ENCODE measurements at regions not wholly inside any gene's neighbourhood (a gene's known extent, or its start where the extent isn't known, plus 50 kb on each side); places are given as distances from the start of the nearest gene placed in this dataset.

- Histone ChIP-seq H3K27me3 (ENCODE audit: insufficient read depth, low read depth, severe bottlenecking) (no peaks in the 10 kb centered on the region), H3K4me3 (ENCODE audit: low read depth, low read length) (no peak overlapping the region), H3K9me3 (ENCODE audit: severe bottlenecking) (no peaks in the 10 kb centered on the region), H3K27ac (no peak overlapping the region), H3K36me3 (no peaks in the 10 kb centered on the region)
- no peak for TF ChIP-seq CTCF (IDR thresholded peaks at IDR 0.05; ENCODE audit: low read depth, low read length)
- DNase-seq, result no peak
Observed at GRCh38 chr16:86104537-86105048, 205.6 kb downstream of the IRF8 start.

GRCh38 chr16:86107215-86107825 lies 208.4 kb downstream of the IRF8 start:
- Histone ChIP-seq H3K9me3 (ENCODE audit: severe bottlenecking) (no peaks in the 10 kb centered on the region), H3K4me3 (ENCODE audit: low read depth, low read length) (no peak overlapping the region), H3K27ac (no peak overlapping the region), H3K27me3 (ENCODE audit: insufficient read depth, low read depth, severe bottlenecking) (no peaks in the 10 kb centered on the region), H3K36me3 (no peaks in the 10 kb centered on the region)
- no peak for DNase-seq
- TF ChIP-seq CTCF (IDR thresholded peaks at IDR 0.05; ENCODE audit: low read depth, low read length), result no peak

- TF ChIP-seq CTCF (IDR thresholded peaks at IDR 0.05; ENCODE audit: low read depth, low read length), result no peak
- Histone ChIP-seq H3K36me3 (no peaks in the 10 kb centered on the region), H3K27ac (no peak overlapping the region), H3K27me3 (ENCODE audit: insufficient read depth, low read depth, severe bottlenecking) (no peaks in the 10 kb centered on the region), H3K4me3 (ENCODE audit: low read depth, low read length) (no peak overlapping the region), H3K9me3 (ENCODE audit: severe bottlenecking) (no peaks in the 10 kb centered on the region)
- DNase-seq, result no peak
Observed at GRCh38 chr16:86108062-86108461, 209.1 kb downstream of the IRF8 start.

GRCh38 chr16:86110134-86110533 lies 211.2 kb downstream of the IRF8 start:
- no peak overlapping the region for H3K4me3 ChIP-seq (ENCODE audit: low read depth, low read length)
- H3K27me3 ChIP-seq (ENCODE audit: insufficient read depth, low read depth, severe bottlenecking), result no peaks in the 10 kb centered on the region
- no peak for DNase-seq
- no peak overlapping the region for H3K27ac ChIP-seq
- H3K9me3 ChIP-seq (ENCODE audit: severe bottlenecking), result no peaks in the 10 kb centered on the region
- no peaks in the 10 kb centered on the region for H3K36me3 ChIP-seq
- no peak for TF ChIP-seq CTCF (IDR thresholded peaks at IDR 0.05; ENCODE audit: low read depth, low read length)

GRCh38 chr16:86110726-86111125 lies 211.8 kb downstream of the IRF8 start:
- no peak for DNase-seq
- no peak overlapping the region for H3K27ac ChIP-seq
- no peaks in the 10 kb centered on the region for H3K27me3 ChIP-seq (ENCODE audit: insufficient read depth, low read depth, severe bottlenecking)
- H3K9me3 ChIP-seq (ENCODE audit: severe bottlenecking), result no peaks in the 10 kb centered on the region
- H3K36me3 ChIP-seq, result no peaks in the 10 kb centered on the region
- no peak overlapping the region for H3K4me3 ChIP-seq (ENCODE audit: low read depth, low read length)
- no peak for TF ChIP-seq CTCF (IDR thresholded peaks at IDR 0.05; ENCODE audit: low read depth, low read length)

- TF ChIP-seq CTCF (IDR thresholded peaks at IDR 0.05; ENCODE audit: low read depth, low read length), result no peak
Observed at GRCh38 chr16:86112178-86112577, 213.2 kb downstream of the IRF8 start.

More at GRCh38 chr16:86112178-86112577, 213.2 kb downstream of the IRF8 start:
- no peaks in the 10 kb centered on the region for H3K9me3 ChIP-seq (ENCODE audit: severe bottlenecking)
- no peak overlapping the region for H3K4me3 ChIP-seq (ENCODE audit: low read depth, low read length)
- no peaks in the 10 kb centered on the region for H3K27me3 ChIP-seq (ENCODE audit: insufficient read depth, low read depth, severe bottlenecking)
- H3K36me3 ChIP-seq, result no peaks in the 10 kb centered on the region
- no peak for DNase-seq
- no peak overlapping the region for H3K27ac ChIP-seq
